Stimulated activated naive CD8-positive, alpha-beta T cell treated with anti-CD3 and anti-CD28 coated beads, Interleukin-15, Interleukin-2, amounts not matched to agents 100 U/mL and 50 U/mL, for 24 hours (primary cell): ENCODE measurements at regions not wholly inside any gene's neighbourhood (a gene's known extent, or its start where the extent isn't known, plus 50 kb on each side); places are given as distances from the start of the nearest gene placed in this dataset.
"Not testable (repeated sequence)": the region's sequence is repeated elsewhere in the genome, so short reads cannot be mapped to it uniquely, and the experiment has no call there.

Experiments used
- ATAC-seq: fragments of 150-1000 bp; cut with Tn5 transposase; one replicate; pipeline ENCODE4 v1.10.0; 2021
- DNase-seq: peaks from one replicate; pipeline ENCODE4 v3.0.0; 2021

DNA sequence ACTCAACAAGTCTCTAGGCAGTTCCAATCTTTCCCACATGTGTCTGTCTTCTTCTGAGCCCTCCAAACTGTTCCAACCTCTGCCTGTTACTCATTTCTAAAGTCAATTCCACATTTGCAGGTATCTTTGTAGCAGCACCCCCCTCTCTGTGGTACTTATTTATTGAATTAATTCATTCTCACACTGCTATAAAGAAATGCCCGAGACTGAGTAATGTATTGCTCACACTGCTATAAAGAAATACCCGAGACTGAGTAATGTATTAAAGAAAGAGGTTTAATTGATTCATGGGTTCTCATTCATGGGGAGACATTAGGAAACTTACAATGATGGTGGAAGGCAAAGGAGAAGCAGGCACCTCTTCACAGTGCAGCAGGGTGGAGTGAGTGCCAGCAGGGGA is 1413.8 kb downstream of the SI start:
- ATAC-seq (no peak), DNase-seq (no peak)

DNA sequence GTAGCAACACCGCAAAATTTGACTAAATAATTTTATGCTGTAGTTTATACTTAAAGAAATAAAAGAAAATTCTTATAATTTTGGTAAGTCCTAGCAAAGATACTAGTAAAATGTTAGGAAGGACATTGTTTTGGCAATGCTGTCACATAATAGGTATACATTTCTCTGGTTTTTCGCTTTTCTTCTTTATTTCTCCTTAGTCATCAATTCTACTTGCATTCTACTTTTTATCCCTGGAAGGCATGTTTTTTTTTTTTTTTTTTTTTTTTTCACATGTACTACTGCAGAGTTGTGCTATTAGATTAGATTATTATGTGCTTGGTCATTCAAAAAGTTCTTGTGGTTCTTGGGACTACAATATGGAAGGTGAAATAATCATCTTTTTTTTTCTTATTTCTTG is 1421.2 kb downstream of the SI start:
- ATAC-seq = no peak

DNA sequence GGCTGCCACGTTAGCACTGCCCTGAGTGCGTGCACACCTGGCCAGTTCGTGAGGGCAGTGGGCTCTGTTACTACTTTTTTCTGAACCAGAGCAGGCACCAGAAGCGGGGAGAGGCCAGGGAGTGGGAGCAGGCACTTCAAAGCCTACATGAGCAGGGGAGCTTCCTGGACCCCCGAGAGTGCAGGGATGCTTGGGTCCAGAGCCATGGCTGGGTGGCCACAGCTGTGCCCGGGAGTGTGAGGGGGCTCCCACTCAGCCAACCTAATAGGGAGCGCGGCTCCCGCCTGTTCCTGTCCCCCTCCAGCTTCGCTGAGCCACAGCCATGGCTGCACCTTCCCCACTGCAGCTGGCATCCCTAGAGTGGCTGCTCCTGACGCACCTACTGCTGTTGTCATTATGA is 1423.3 kb downstream of the SI start:
- no peak for ATAC-seq
- DNase-seq = no peak

More for the DNA sequence above, 1421.2 kb downstream of the SI start:
- no peak for DNase-seq

DNA sequence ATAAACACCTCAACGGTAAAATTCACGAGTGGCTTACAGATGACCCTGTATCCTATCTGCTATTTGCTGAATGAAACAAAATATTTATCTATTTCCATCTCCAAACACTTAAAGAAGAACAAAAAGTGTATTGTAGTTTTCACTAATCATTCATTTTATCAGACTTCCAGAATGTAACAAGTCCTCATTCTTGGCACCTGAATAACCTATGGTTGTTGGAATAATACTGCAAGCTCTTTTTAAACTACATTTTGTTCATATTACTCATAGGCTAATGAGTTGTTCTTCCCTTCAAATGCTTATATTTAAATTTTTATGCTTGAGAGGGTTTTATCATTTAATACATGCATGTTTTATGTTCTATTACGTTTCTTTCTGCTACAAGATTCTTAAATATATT is 1434.1 kb downstream of the SI start:
- DNase-seq (no peak), ATAC-seq (no peak)

DNA sequence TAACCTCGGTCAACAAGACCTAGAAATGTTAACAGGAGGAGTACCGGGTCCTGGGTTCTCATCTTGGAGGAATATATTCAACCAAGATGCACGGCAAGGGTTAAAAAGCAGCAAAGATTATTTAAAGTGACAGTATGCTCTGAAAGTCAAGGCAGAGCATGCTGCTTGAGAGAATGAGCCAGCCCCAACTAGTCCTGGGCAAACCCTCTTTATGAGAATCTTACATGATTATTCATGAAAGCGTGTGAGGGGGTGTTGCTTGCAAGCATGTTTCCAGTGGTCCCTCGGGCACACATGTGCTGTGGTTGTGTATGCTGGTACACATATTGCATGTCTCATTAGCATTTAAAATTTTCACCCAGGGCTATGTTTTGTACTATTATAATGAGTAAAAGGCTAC is 1445.6 kb downstream of the SI start:
- ATAC-seq (no peak), DNase-seq (no peak)

DNA sequence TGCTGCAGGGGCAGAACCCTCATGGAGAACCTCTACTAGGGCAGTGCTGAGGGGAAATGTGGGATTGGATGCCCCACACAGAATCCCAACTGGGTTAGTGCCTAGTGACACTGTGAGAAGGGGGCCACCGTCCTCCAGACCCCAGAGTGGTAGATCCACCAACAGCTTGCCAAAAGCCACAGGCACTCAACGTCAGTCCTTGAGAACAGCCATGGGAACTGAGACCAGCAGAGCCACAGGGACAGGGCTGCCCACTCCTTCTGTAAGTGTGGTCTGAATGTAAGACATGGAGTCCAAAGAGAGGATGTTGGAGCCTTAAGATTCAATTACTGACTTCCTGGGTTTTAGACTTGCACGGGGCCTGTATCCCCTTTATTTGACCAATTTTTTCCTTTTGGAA is 1451.5 kb downstream of the SI start:
- ATAC-seq (no peak), DNase-seq (no peak)

DNA sequence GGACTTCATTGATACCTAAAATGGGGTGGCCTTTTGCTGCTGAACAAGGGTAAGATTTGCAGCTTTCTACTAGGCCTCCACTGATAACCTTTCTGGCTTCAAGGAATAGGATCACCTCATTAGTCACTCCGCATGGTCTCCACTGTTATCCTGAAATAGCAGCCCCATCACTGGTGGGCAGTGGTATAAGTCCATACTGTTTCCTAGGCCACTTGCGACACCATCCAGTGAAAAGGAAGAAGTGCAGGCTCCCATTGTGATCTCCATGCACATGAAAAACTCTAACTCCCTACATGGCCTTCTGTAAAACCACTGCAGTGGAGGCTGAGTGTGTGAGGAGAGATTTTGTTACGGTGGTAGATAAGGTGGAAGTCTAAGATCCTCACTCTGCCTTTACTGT is 1455.9 kb downstream of the SI start:
- DNase-seq (no peak), ATAC-seq (no peak)

DNA sequence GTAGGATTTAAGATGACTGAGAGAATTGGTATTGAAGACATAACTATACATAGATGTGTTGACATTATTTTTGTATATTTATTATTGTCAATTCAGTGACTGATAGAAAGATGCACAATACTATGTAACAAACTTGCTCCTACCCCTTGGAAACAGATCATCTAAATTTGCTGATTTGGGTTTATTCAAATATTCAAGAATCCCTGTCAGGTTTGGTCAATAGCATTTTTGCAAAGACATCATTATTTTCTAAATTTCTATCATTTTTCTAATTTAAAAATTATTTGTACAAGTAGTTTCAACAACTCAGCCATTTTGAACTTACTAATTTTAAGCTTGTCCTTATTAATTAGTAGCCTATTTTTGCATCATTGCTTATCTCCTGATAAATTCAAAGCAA is 1463.4 kb downstream of the SI start:
- ATAC-seq (no peak), DNase-seq (no peak)

DNA sequence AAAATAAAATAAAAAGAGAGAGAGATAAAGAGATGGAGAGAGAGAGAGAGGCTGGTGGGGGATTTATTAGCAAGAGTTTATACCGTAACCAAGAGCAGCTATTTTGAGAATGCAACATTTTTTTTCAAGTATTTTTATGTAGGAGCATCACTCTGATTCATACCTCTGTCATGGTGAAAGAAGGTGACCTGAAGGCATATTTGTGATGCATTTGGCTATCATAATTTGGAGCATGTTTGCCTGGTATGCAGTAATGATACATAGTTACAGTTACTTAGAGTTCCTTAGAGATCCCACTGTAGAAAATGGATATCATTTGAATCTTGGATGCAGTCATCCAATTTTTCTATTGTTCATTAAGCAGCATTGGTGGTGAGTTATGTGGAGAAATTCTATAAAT is 1472.4 kb downstream of the SI start:
- DNase-seq (no peak), ATAC-seq (no peak)

DNA sequence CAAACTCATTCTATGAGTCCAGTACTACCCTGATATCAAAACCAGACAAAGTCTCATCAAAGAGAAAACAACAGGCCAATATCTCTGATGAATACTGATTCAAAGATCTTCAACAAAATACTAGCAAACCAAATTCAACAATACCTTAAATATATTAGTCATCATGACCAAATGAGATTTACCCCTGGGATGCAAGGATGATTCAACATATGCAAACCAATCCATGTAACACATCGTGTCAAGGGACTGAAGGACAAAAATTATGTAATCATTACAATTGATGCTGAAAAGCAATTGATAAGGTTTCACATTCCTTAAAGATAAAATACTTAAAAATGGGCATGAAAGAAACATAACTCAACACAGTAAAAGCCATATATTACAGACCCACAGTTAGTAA is 1476.9 kb downstream of the SI start:
- ATAC-seq (no peak), DNase-seq (no peak)

DNA sequence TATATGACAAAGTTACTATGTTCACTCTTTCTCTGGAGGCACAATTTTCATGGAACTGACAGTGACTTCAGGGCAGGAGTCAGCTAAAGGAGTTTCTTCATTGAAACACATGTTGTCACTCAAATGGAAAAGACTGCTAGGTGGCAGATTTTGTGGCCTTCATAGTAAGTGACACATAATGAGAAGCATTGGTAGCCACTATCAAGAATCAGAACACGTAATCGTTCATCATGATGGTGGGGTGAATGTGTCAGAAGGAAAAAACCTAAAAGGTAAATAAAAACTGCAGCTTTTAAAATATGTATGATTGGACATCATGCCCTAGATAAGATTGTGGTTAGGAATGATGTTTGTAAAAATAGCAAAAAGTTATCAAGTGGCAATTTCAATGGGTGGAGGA is 1491.0 kb downstream of the SI start:
- DNase-seq = no peak
- no peak for ATAC-seq

DNA sequence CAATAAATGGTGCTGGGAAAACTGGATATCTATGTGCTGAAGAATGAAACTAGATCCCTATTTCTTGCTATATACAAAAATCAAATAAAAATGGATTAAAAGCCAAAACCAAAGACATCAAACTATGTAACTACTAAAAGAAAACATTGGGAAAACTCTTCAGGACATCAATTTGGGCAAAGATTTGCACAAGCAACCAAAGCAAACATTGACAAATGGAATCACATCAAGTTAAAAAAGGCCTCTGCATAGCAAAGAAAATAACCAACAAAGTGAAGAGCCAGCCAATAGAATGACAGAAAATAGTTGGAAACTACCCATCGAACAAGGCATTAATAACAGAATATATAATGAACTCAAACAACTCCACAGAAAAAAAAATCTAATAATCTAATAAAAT is 1495.3 kb downstream of the SI start:
- ATAC-seq (no peak), DNase-seq (no peak)

DNA sequence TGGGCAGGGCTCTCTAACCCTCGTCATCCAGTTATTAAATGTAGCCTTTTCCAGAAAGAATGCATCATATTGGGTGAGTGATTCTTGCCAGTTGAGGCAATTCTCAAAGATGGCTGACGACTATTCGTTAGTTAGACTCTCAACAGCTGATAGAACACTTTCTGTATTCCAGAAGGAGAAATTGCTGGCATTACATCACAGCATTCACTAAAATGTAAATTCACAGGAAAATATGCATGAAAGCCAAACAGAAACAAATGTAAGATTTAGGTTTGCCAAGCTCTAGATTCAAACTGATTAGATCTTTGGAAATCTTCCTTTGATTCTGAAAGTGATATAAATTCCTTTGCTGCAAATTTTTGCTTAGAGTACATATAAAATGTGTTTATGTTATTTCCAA is 1501.0 kb downstream of the SI start:
- no peak for ATAC-seq
- DNase-seq = no peak

DNA sequence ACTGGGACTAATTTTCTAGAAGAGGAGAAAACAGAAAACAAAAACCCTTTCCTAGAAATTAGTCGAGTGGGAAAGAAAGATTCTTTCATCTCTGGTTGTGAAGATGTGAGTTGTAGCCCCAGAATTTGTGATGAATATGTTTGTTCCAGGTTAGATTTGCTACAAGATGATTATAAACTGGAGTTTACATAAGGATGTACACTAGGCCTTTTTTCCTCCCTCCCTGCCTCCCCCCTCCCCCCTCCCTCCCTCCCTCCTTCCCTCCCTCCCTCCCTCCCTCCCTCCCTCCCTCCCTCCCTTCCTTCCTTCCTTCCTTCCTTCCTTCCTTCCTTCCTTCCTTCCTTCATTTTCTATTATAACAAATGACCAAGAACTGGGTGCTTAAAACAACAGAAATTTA is 1502.0 kb downstream of the SI start:
- DNase-seq = no peak
- no peak for ATAC-seq

DNA sequence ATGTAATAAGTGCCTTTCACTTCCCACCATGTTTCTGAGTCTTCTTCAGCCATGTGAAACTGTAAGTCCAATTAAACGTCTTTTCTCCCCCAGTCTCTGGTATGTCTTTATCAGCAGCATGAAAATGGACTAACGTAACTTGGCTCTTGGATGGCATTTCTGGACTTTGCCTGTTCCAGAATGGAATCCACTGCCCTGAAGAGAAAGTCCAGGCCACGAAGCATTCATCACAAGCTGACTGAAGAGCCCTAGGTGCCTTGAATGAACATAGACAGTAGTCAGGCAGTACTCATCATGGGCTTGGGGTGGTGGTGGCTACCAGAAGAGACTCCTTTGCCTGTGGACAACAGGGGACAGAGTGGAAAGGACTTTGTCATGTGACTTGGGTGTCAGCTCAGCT is 1505.0 kb downstream of the SI start:
- DNase-seq = no peak
- ATAC-seq = no peak

DNA sequence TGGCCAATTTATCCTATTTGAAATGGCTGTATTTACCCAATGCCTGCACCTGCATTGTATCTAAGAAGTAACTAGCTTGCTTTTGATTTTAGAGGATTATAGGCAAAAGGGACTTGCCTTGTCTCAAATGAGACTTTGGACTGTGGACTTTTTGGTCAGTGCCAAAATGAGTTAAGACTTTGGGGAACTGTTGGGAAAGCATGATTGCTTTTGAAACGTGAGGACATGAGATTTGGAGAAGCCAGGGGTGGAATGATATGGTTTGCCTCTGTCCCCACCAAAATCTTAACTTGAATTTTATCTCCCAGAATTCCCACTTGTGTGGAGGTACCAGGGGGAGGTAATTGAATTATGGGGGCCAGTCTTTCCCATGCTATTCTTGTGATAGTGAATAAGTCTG is 1505.4 kb downstream of the SI start:
- DNase-seq (no peak), ATAC-seq (no peak)

DNA sequence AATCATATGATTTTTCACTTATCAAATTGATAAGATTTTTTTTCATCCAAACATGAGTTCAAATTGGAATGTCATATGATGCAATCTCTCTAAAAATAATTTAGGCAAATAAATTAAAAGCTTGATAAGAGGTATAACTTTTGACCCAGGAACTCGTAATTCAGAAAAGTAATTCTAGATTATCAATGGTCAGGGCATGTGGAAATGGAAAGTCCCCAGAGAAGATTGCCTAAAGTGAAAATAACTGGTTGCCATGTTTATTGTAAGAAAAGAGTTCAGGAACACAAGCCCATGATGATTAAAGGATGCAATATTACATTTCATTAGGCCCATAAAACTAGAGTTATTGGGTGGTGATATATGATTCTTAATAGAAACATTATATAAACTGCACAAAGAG is 1514.8 kb downstream of the SI start:
- ATAC-seq (no peak), DNase-seq (no peak)

DNA sequence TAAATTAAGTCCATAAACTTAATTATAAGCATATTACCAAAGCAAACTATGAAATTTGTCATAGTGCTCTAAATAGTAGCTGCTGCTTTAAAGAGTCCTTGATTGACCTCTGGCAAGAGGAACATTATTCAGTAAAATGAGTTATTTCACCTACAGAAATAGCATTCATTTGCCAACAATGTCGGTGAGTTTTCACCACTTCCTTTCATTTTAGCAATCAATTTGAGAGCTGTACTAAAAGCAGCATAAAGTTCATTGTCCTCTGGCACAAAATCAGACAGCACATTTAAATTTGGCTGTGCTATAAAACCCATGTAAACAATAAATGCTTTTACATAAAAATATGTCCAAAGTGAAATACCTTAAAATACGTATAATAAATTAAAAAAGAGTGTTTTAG is 1515.7 kb downstream of the SI start:
- DNase-seq (no peak), ATAC-seq (no peak)

DNA sequence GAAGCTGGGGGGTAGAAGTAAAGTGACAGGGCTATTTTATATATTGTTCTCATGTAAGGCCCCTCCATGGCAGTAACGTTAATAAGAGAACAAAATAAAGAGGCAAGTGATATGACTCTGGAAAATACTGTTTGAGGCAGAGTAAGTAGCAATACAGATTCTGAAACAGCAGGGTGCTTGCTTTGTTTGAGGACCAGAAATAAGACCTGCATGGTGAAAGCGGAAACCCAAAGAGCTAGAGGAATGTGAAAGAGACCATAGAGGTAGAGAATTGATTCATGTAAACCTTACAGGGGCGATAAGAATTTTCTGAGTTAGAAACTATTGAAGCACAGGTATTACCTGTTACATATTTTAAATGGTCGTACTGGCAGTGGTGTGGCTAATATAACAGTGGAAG is 1517.1 kb downstream of the SI start:
- DNase-seq (no peak), ATAC-seq (no peak)

DNA sequence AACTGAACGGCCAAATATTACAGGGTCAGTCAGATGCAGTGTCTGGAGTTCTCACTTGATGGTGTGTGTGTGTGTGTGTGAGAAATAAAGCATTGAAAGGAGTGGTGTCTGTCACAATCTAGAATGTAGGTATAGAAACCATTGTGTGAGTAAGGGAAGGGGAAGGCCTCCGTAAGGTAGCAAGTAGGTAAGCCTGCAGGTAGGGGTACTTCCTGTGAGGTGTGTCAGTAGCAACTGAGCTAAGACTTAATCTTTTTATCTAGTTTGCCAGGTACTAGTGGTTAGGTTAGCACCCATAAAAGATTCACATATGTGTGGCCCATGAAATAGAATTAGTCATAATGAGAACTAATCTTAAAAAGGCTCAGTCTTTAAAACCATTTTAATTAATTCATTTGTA is 1517.8 kb downstream of the SI start:
- no peak for ATAC-seq
- DNase-seq = no peak

DNA sequence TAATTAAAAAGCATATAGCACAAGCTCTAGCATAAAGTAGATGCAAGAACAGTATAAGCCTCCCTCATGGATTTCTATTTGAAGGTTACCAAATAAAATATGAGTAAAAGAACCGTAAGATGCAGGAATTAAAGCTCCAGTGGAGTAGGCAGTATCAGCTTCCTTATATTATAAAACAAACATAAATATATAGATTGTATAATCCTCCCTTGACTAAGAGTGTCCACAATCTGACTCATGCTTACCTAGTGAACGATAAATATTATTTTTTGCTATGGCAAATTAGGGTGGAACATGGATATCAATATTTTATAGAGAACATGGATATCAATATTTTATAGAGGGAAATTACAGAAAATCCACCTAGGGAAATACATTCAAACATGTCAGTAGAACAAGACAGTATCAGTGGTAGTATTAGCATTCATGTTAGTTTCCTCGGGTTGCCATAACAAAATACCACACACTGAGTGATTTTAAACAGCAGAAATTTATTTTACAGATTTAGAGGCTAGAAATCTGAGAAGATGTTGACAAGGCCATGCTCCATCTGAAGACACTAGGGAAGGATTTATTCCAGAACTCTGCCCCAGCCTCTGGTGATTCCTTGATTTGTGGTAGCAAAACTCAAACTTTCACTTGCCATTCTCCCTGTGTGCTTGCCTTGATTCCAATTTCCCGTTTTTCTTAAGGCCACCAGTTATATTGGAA is 1521.3 kb downstream of the SI start:
- DNase-seq = no peak
- ATAC-seq = no peak

DNA sequence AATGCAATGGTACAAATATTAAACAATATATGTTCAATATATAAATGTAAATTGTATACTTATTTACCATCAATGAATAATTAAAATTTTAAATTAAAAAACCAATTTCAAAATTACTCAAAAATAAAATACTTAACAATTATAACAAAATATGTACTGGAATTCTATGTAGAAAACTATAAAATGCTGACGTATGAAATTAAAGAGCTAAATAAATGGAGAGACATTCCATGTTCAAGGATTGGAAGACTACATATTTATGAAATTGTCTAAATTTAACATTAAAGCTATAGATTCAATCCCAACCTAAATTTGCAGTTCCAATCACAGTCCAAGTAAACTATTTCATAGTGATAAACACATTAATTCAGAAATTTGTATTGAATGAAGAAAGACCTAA is 1522.4 kb downstream of the SI start:
- DNase-seq = no peak
- ATAC-seq = no peak

DNA sequence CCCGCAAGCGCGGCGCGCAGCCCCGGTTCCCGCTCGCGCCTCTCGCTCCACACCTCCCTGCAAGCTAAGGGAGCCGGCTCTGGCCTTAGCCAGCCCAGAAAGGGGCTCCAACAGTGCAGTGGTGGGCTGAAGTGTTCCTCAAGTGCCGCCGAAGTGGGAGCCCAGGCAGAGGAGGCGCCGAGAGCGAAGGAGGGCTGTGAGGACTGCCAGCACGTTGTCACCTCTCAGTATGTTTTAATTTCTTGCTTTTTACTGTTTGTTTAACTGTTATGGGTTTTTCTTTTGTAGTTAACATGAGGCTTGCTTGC is 1525.7 kb downstream of the SI start:
- no peak for ATAC-seq

DNA sequence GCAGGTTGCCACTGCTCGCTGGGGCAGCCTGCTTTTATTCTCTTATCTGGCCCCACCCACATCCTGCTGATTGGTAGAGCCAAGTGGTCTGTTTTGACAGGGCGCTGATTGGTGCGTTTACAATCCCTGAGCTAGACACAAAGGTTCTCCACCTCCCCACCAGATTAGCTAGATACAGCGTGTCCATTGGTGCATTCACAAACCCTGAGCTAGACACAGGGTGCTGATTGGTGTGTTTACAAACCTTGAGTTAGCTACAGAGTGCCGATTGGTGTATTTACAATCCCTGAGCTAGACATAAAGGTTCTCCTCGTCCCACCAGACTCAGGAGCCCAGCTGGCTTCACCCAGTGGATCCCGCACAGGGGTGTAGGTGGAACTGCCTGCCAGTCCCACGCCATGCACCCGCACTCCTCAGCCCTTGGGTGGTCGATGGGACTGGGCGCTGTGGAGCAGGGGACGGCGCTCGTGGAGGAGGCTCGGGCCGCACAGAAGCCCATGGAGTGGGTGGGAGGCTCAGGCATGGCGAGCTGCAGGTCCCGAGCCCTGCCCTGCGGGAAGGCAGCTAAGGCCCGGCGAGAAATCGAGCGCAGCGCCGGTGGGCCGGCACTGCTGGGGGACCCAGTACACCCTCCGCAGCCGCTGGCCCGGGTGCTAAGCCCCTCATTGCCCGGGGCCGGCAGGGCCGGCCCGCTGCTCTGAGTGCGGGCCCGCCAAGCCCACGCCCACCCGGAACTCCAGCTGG is 1526.2 kb downstream of the SI start:
- not testable (repeated sequence) for ATAC-seq, DNase-seq

More for the DNA sequence above, 1525.7 kb downstream of the SI start:
- DNase-seq = no peak
